Neural cell (in vitro differentiated cells): ENCODE measurements at regions not wholly inside any gene's neighbourhood (a gene's known extent, or its start where the extent isn't known, plus 50 kb on each side); places are given as distances from the start of the nearest gene placed in this dataset.

Source experiments
- H2AFZ ChIP-seq: fragments of 200-600, 300-800 bp; sonication (generic), shearing (Covaris generic); 2 replicates; pipeline ENCODE4 v1.6.0; 2014; ENCODE audit warnings: low read depth, mild to moderate bottlenecking, antibody characterized with exemption, low read length, moderate library complexity
- H3F3A ChIP-seq: fragments of 200-600 bp; shearing (Covaris generic); 2 replicates; pipeline ENCODE4 v1.6.1; 2016; ENCODE audit warnings: mild to moderate bottlenecking, moderate library complexity, mixed read lengths, antibody characterized with exemption, low read length; ENCODE audit not compliant: insufficient read depth, poor library complexity, severe bottlenecking
- H3K27ac ChIP-seq: fragments of 200-600, 300-800 bp; sonication (generic), shearing (Covaris generic); 2 replicates; pipeline ENCODE4 v1.5.1; 2014; ENCODE audit warnings: mild to moderate bottlenecking, low read length, moderate library complexity
- H3K27me3 ChIP-seq: fragments of 300-800, 200-600 bp; sonication (generic), shearing (Covaris generic); 2 replicates; pipeline ENCODE4 v1.6.0; 2014; ENCODE audit warnings: mild to moderate bottlenecking, low read depth, low read length, moderate library complexity; ENCODE audit not compliant: insufficient read depth
- H3K36me3 ChIP-seq: fragments of 300-800, 200-600 bp; sonication (generic), shearing (Covaris generic); 2 replicates; pipeline ENCODE4 v1.5.1; 2014; ENCODE audit warnings: mild to moderate bottlenecking, antibody characterized with exemption, low read length, moderate library complexity; ENCODE audit not compliant: insufficient read depth
- H3K4me2 ChIP-seq: fragments of 300-800, 200-600 bp; sonication (generic), shearing (Covaris generic); 2 replicates; pipeline ENCODE4 v1.6.0; 2014; ENCODE audit warnings: mild to moderate bottlenecking, low read length
- H3K4me3 ChIP-seq: fragments of 300-800, 200-600 bp; sonication (generic), shearing (Covaris generic); 2 replicates; pipeline ENCODE4 v1.5.1; 2014; ENCODE audit warnings: mild to moderate bottlenecking, low read length, moderate library complexity
- H3K79me2 ChIP-seq: fragments of 200-600 bp; shearing (Covaris generic); replicated peaks from 2 replicates; pipeline ENCODE4 v1.6.0; 2014; ENCODE audit warnings: mild to moderate bottlenecking, low read length, moderate library complexity; ENCODE audit not compliant: insufficient read depth
- H3K9ac ChIP-seq: fragments of 300-800, 200-600 bp; sonication (generic), shearing (Covaris generic); 2 replicates; pipeline ENCODE4 v1.6.1; 2016; ENCODE audit warnings: mild to moderate bottlenecking, low read length, mixed read lengths
- H3K9me2 ChIP-seq: fragments of 200-600 bp; shearing (Covaris generic); 2 replicates; pipeline ENCODE4 v1.6.1; 2016; ENCODE audit warnings: mild to moderate bottlenecking, low read length, mixed read lengths; ENCODE audit not compliant: insufficient read depth
- H3K9me3 ChIP-seq: fragments of 200-600, 300-800 bp; sonication (generic), shearing (Covaris generic); 2 replicates; pipeline ENCODE4 v1.6.1; 2016; ENCODE audit warnings: mild to moderate bottlenecking, mixed run types, low read length, moderate library complexity, mixed read lengths
- H4K20me1 ChIP-seq: fragments of 200-600 bp; shearing (Covaris generic); 2 replicates; pipeline ENCODE4 v1.6.1; 2016; ENCODE audit warnings: mild to moderate bottlenecking, mixed run types; ENCODE audit not compliant: insufficient read depth
- CTCF ChIP-seq: fragments of 450-650 bp; IDR thresholded peaks from 2 replicates; pipeline ENCODE4 v1.5.1; 2014; ENCODE audit warnings: antibody characterized with exemption, mild to moderate bottlenecking, moderate library complexity; ENCODE audit not compliant: poor library complexity, severe bottlenecking
- EP300 ChIP-seq: fragments of 450-650 bp; conservative IDR thresholded peaks from 2 replicates; pipeline ENCODE4 v1.6.1; 2014; ENCODE audit warnings: antibody characterized with exemption, mild to moderate bottlenecking, moderate library complexity; ENCODE audit not compliant: poor library complexity, severe bottlenecking
- EZH2 ChIP-seq: fragments of 200-600, 300-800 bp; shearing (Covaris generic), sonication (generic); IDR thresholded peaks from 2 replicates; pipeline ENCODE4 v1.6.1; 2014; ENCODE audit warnings: antibody characterized with exemption, low read length, borderline replicate concordance, mild to moderate bottlenecking; ENCODE audit not compliant: insufficient read depth, poor library complexity, severe bottlenecking
- MXI1 ChIP-seq: fragments of 450-650 bp; conservative IDR thresholded peaks from 2 replicates; pipeline ENCODE4 v1.6.1; 2014; ENCODE audit warnings: antibody characterized with exemption, mild to moderate bottlenecking; ENCODE audit not compliant: poor library complexity, severe bottlenecking
- POLR2AphosphoS5 ChIP-seq: IDR thresholded peaks from 2 replicates; pipeline ENCODE4 v1.6.1; 2012
- RAD21 ChIP-seq: fragments of 450-650 bp; conservative IDR thresholded peaks from 2 replicates; pipeline ENCODE4 v1.6.1; 2014; ENCODE audit warnings: antibody characterized with exemption, mild to moderate bottlenecking, moderate library complexity
- REST ChIP-seq: IDR thresholded peaks from 2 replicates; pipeline ENCODE4 v1.6.1; 2012; ENCODE audit warnings: borderline replicate concordance
- SMC3 ChIP-seq: fragments of 450-650 bp; conservative IDR thresholded peaks from 2 replicates; pipeline ENCODE4 v1.6.1; 2014; ENCODE audit warnings: antibody characterized with exemption, mild to moderate bottlenecking, moderate library complexity; ENCODE audit not compliant: poor library complexity
- TAF1 ChIP-seq: IDR thresholded peaks from 2 replicates; pipeline ENCODE4 v1.6.1; 2012; ENCODE audit warnings: low read depth

GRCh38 chrY:16959071-16959470 is 920.9 kb downstream of the CDY2B start:
- no peak overlapping the region for H3K27ac ChIP-seq
- H4K20me1 ChIP-seq: no peaks in the 10 kb centered on the region
- no peaks in the 10 kb centered on the region for H3K79me2 ChIP-seq
- H3K36me3 ChIP-seq: no peaks in the 10 kb centered on the region
- H3K9me2 ChIP-seq: no peaks in the 10 kb centered on the region
- H2AFZ ChIP-seq: no peak overlapping the region
- no peaks in the 10 kb centered on the region for H3F3A ChIP-seq
- no peaks in the 10 kb centered on the region for H3K27me3 ChIP-seq
- H3K9ac ChIP-seq: no peak overlapping the region
- no peak for TF ChIP-seq CTCF
- TF ChIP-seq TAF1: no peak
- TF ChIP-seq REST: no peak
- TF ChIP-seq POLR2AphosphoS5: no peak
- TF ChIP-seq RAD21: no peak
- TF ChIP-seq EP300: no peak
- TF ChIP-seq SMC3: no peak
- no peak for TF ChIP-seq EZH2
- no peak for TF ChIP-seq MXI1
- H3K9me3 ChIP-seq: no peaks in the 10 kb centered on the region
- no peak overlapping the region for H3K4me2 ChIP-seq
- H3K4me3 ChIP-seq: no peak overlapping the region

- Histone ChIP-seq H3K9me2 (no peaks in the 10 kb centered on the region), H3K27me3 (no peaks in the 10 kb centered on the region), H2AFZ (no peak overlapping the region), H4K20me1 (no peaks in the 10 kb centered on the region), H3K9me3 (no peaks in the 10 kb centered on the region), H3K36me3 (no peaks in the 10 kb centered on the region), H3F3A (no peaks in the 10 kb centered on the region), H3K4me2 (no peak overlapping the region), H3K4me3 (no peak overlapping the region), H3K79me2 (no peaks in the 10 kb centered on the region), H3K27ac (no peak overlapping the region), H3K9ac (no peak overlapping the region)
- TF ChIP-seq RAD21: no peak
- TF ChIP-seq CTCF: no peak
- TF ChIP-seq SMC3: no peak
- no peak for TF ChIP-seq EP300
- TF ChIP-seq REST: no peak
- TF ChIP-seq MXI1: no peak
- TF ChIP-seq POLR2AphosphoS5: no peak
- TF ChIP-seq TAF1: no peak
- TF ChIP-seq EZH2: no peak
These were observed 932.8 kb downstream of the CDY2B start for GRCh38 chrY:16947221-16947620.
